H1 (cell line): ENCODE measurements at regions not wholly inside any gene's neighbourhood (a gene's known extent, or its start where the extent isn't known, plus 50 kb on each side); places are given as distances from the start of the nearest gene placed in this dataset.

ENCODE experiments used
- CTCF ChIA-PET: fragments of 300-600 bp; sonication (Branson Sonifier 250); formaldehyde crosslinking; loops from one replicate; lab custom pipeline; 2021; ENCODE audit not compliant: partially characterized antibody; lab: Charles Lee
- POLR2A ChIA-PET: fragments of 300-600 bp; sonication (Branson Sonifier 250); formaldehyde crosslinking; loops from one replicate; lab custom pipeline; 2021; ENCODE audit warnings: inconsistent platforms; ENCODE audit not compliant: partially characterized antibody; lab: Charles Lee
- DNase-seq, 2 experiments: peaks; one replicate each; pipeline versions ENCODE4 v3.0.0 to v3.0.0-alpha.2; 2010 to 2022; ENCODE audit warnings: low spot score in 2 of 2, low read depth in 1 of 2, mixed read lengths in 1 of 2
- FAIRE-seq: peaks from 2 replicates; lab custom pipeline; 2011; peaks lifted over from hg19 to GRCh38; lab: Jason Lieb, UNC
- H2AFZ ChIP-seq: 2 replicates; pipeline ENCODE4 v1.8.1; 2012; ENCODE audit warnings: low read length, inconsistent platforms
- H2AK5ac ChIP-seq: 2 replicates; pipeline ENCODE4 v1.6.1; 2013; ENCODE audit warnings: low read depth, low read length
- H2BK120ac ChIP-seq: replicated peaks from 2 replicates; pipeline ENCODE3; 2013; ENCODE audit warnings: low read depth, low read length, inconsistent platforms
- H2BK12ac ChIP-seq: 2 replicates; pipeline ENCODE4 v1.6.1; 2013; ENCODE audit warnings: low read depth, low read length
- H2BK15ac ChIP-seq: 2 replicates; pipeline ENCODE4 v1.6.1; 2013; ENCODE audit warnings: low read length
- H2BK20ac ChIP-seq: 2 replicates; pipeline ENCODE4 v1.6.1; 2013; ENCODE audit warnings: low read length
- H2BK5ac ChIP-seq: 2 replicates; pipeline ENCODE4 v1.6.1; 2013; ENCODE audit warnings: low read depth, low read length
- H3K14ac ChIP-seq: 2 replicates; pipeline ENCODE4 v1.6.1; 2013; ENCODE audit warnings: inconsistent platforms; ENCODE audit not compliant: insufficient read length
- H3K18ac ChIP-seq: 2 replicates; pipeline ENCODE4 v1.6.1; 2013; ENCODE audit warnings: low read length; ENCODE audit errors: extremely low read depth
- H3K23ac ChIP-seq: 2 replicates; pipeline ENCODE4 v1.6.1; 2013; ENCODE audit warnings: inconsistent platforms; ENCODE audit not compliant: insufficient read length
- H3K23me2 ChIP-seq: 2 replicates; pipeline ENCODE4 v1.6.1; 2013; ENCODE audit warnings: low read depth, low read length
- H3K27ac ChIP-seq: 2 replicates; pipeline ENCODE4 v1.6.1; 2011; ENCODE audit warnings: low read depth, low read length, inconsistent platforms
- H3K27me3 ChIP-seq, 4 experiments: replicated peaks in 1 of 4; 1 replicate in 1 of 4; 2 replicates in 3 of 4; pipeline versions ENCODE4 v1.6.1 to v1.8.1; 2011 to 2013; ENCODE audit warnings: low read length in 3 of 4, mild to moderate bottlenecking in 3 of 4, inconsistent platforms in 2 of 4, mixed read lengths in 2 of 4, moderate library complexity in 1 of 4; ENCODE audit not compliant: control insufficient read depth in 3 of 4, insufficient read depth in 3 of 4; ENCODE audit errors: extremely low read depth in 1 of 4
- H3K36me3 ChIP-seq, 4 experiments: 2 replicates each; pipeline versions ENCODE4 v1.6.1 to v1.8.1; 2011 to 2013; ENCODE audit warnings: mild to moderate bottlenecking in 4 of 4, low read length in 3 of 4, moderate library complexity in 2 of 4, control low read depth in 1 of 4, inconsistent platforms in 1 of 4; ENCODE audit not compliant: insufficient read depth in 4 of 4, control insufficient read depth in 2 of 4
- H3K4ac ChIP-seq: replicated peaks from 2 replicates; pipeline ENCODE3; 2013; ENCODE audit warnings: low read length, low read depth, mixed read lengths, inconsistent platforms; ENCODE audit not compliant: insufficient read length
- H3K4me1 ChIP-seq, 4 experiments: replicated peaks in 1 of 4; 1 replicate in 1 of 4; 2 replicates in 3 of 4; pipeline versions ENCODE4 v1.6.1 to v1.8.1; 2011 to 2013; ENCODE audit warnings: low read length in 3 of 4, inconsistent platforms in 2 of 4, mixed read lengths in 1 of 4; ENCODE audit not compliant: insufficient read depth in 4 of 4, control insufficient read depth in 3 of 4
- H3K4me2 ChIP-seq, 2 experiments: 2 replicates each; pipeline versions ENCODE4 v1.6.1 to v1.8.1; 2011 to 2013; ENCODE audit warnings: low read depth in 2 of 2, low read length in 2 of 2, control low read depth in 1 of 2, inconsistent platforms in 1 of 2, mild to moderate bottlenecking in 1 of 2; ENCODE audit not compliant: insufficient read depth in 1 of 2
- H3K4me3 ChIP-seq, 4 experiments: fragments of 200-600, 300-600 bp in 1 of 4; sonication (generic), shearing (Covaris generic), sonication (Bioruptor Twin) in 1 of 4; 2 replicates each; pipeline versions ENCODE4 v1.5.1 to v1.8.1; 2011 to 2016; ENCODE audit warnings: low read length in 4 of 4, low read depth in 3 of 4, control low read depth in 2 of 4, inconsistent platforms in 2 of 4, mild to moderate bottlenecking in 2 of 4, mixed read lengths in 1 of 4, moderate library complexity in 1 of 4; ENCODE audit not compliant: insufficient read depth in 2 of 4; ENCODE audit errors: extremely low read depth in 1 of 4
- H3K56ac ChIP-seq: replicated peaks from 2 replicates; pipeline ENCODE3; 2013; ENCODE audit warnings: low read depth, mild to moderate bottlenecking, mixed read lengths, low read length, inconsistent platforms; ENCODE audit not compliant: insufficient read length
- H3K79me1 ChIP-seq: 2 replicates; pipeline ENCODE4 v1.6.1; 2013; ENCODE audit warnings: low read depth, low read length, control low read depth
- H3K79me2 ChIP-seq, 2 experiments: 2 replicates each; pipeline versions ENCODE4 v1.6.1 to v1.8.1; 2012 to 2013; ENCODE audit warnings: low read length in 2 of 2, mild to moderate bottlenecking in 2 of 2, inconsistent platforms in 1 of 2; ENCODE audit not compliant: insufficient read depth in 2 of 2, control insufficient read depth in 1 of 2
- H3K9ac ChIP-seq, 4 experiments: replicated peaks in 1 of 4; 1 replicate in 1 of 4; 2 replicates in 3 of 4; pipeline versions ENCODE4 v1.6.1 to v1.8.1; 2011 to 2013; ENCODE audit warnings: low read depth in 3 of 4, low read length in 3 of 4, control low read depth in 2 of 4, mild to moderate bottlenecking in 2 of 4, moderate library complexity in 2 of 4, inconsistent platforms in 1 of 4; ENCODE audit errors: extremely low read depth in 1 of 4
- H3K9me3 ChIP-seq, 2 experiments: 2 replicates each; pipeline versions ENCODE4 v1.6.1 to v1.8.1; 2012 to 2013; ENCODE audit warnings: mild to moderate bottlenecking in 2 of 2, moderate library complexity in 2 of 2, control low read depth in 1 of 2, inconsistent platforms in 1 of 2, low read depth in 1 of 2, low read length in 1 of 2, mixed read lengths in 1 of 2; ENCODE audit not compliant: insufficient read depth in 2 of 2
- H4K20me1 ChIP-seq, 2 experiments: replicated peaks in 1 of 2; 2 replicates each; pipeline versions ENCODE3 to v1.8.1; 2011 to 2013; ENCODE audit warnings: inconsistent platforms in 2 of 2, low read length in 2 of 2, mild to moderate bottlenecking in 1 of 2; ENCODE audit not compliant: insufficient read depth in 2 of 2, control insufficient read depth in 1 of 2
- H4K5ac ChIP-seq: 2 replicates; pipeline ENCODE4 v1.6.1; 2013; ENCODE audit warnings: low read length, low read depth, mixed read lengths, inconsistent platforms; ENCODE audit not compliant: insufficient read length
- H4K8ac ChIP-seq: 2 replicates; pipeline ENCODE4 v1.8.0; 2013; ENCODE audit warnings: mild to moderate bottlenecking, moderate library complexity, low read length, inconsistent platforms; ENCODE audit not compliant: insufficient read depth; ENCODE audit errors: extremely low read depth
- H4K91ac ChIP-seq: replicated peaks from 2 replicates; pipeline ENCODE3; 2013; ENCODE audit warnings: low read length, mixed read lengths, inconsistent platforms; ENCODE audit not compliant: insufficient read length
- CBX8 ChIP-seq: fragments of 300-800, 300-1000 bp; sonication (generic); IDR thresholded peaks from 2 replicates; pipeline ENCODE4 v1.7.1; 2016; ENCODE audit warnings: low read depth, low read length, borderline replicate concordance
- CHD2 ChIP-seq: IDR thresholded peaks from 2 replicates; pipeline ENCODE4 v1.6.1; 2012; ENCODE audit warnings: low read length, improper control_type of control experiment
- CREB1 ChIP-seq: IDR thresholded peaks from 2 replicates; pipeline ENCODE4 v1.6.1; 2012; ENCODE audit warnings: inconsistent platforms
- EGR1 ChIP-seq: IDR thresholded peaks from 2 replicates; pipeline ENCODE4 v1.6.1; 2011; ENCODE audit warnings: low read depth, low read length, borderline replicate concordance
- FOSL1 ChIP-seq: IDR thresholded peaks from 2 replicates; pipeline ENCODE4 v1.6.1; 2011; ENCODE audit warnings: mild to moderate bottlenecking, low read depth, low read length, moderate library complexity; ENCODE audit not compliant: insufficient read depth
- KDM4A ChIP-seq: IDR thresholded peaks from one replicate; pipeline ENCODE4 v1.7.1; 2012; ENCODE audit warnings: low read depth, mild to moderate bottlenecking, moderate library complexity, low read length, inconsistent platforms; ENCODE audit not compliant: severe bottlenecking
- POU5F1 ChIP-seq: IDR thresholded peaks from 2 replicates; pipeline ENCODE4 v1.6.1; 2011; ENCODE audit warnings: low read depth, mild to moderate bottlenecking, low read length, moderate library complexity
- RAD21 ChIP-seq, 2 experiments: IDR thresholded peaks in 1 of 2; conservative IDR thresholded peaks in 1 of 2; 2 replicates each; pipeline ENCODE4 v1.6.1; 2011; ENCODE audit warnings: low read depth in 2 of 2, low read length in 2 of 2, improper control_type of control experiment in 1 of 2, inconsistent platforms in 1 of 2, mild to moderate bottlenecking in 1 of 2, moderate library complexity in 1 of 2
- RBBP5 ChIP-seq: IDR thresholded peaks from 2 replicates; pipeline ENCODE4 v1.7.1; 2012; ENCODE audit warnings: low read depth, mild to moderate bottlenecking, inconsistent platforms, low read length, moderate library complexity, borderline replicate concordance
- SP1 ChIP-seq: IDR thresholded peaks from 2 replicates; pipeline ENCODE4 v1.6.1; 2011; ENCODE audit warnings: low read depth, low read length
- SP2 ChIP-seq: IDR thresholded peaks from 2 replicates; pipeline ENCODE4 v1.6.1; 2012; ENCODE audit warnings: mild to moderate bottlenecking, low read length, inconsistent platforms
- SUZ12 ChIP-seq: fragments of 200-600 bp; sonication (generic); IDR thresholded peaks from 2 replicates; pipeline ENCODE4 v1.6.1; 2012; ENCODE audit warnings: mild to moderate bottlenecking, inconsistent platforms, low read length, moderate library complexity, mixed read lengths
- WGBS, 2 experiments: shearing (Covaris generic) in 1 of 2; methylation state at CpG; one replicate each; pipeline versions ENCODE4 v1.1.6 to v1.1.7; 2013 to 2015; ENCODE audit warnings: low lambda C conversion rate in 2 of 2, mixed read lengths in 2 of 2, inconsistent platforms in 1 of 2, low coverage in 1 of 2, missing lambda C conversion rate in 1 of 2; ENCODE audit not compliant: insufficient replicate concordance in 2 of 2, insufficient coverage in 1 of 2, insufficient read length in 1 of 2; ENCODE audit errors: extremely low coverage in 1 of 2, missing lambda C conversion rate in 1 of 2; 5-methylcytosine and 5-hydroxymethylcytosine counted together
- TF ChIP-seq, protein P1 (sequence below), 3 experiments: IDR thresholded peaks; 1 replicate in 2 of 3; 2 replicates in 1 of 3; pipeline versions ENCODE4 v1.5.1 to v1.6.1; 2011; ENCODE audit warnings: low read length in 3 of 3, mild to moderate bottlenecking in 3 of 3, inconsistent platforms in 2 of 3, low read depth in 1 of 3, moderate library complexity in 1 of 3; ENCODE audit not compliant: insufficient read depth in 1 of 3; ENCODE audit errors: control extremely low read depth in 1 of 3

DNA sequence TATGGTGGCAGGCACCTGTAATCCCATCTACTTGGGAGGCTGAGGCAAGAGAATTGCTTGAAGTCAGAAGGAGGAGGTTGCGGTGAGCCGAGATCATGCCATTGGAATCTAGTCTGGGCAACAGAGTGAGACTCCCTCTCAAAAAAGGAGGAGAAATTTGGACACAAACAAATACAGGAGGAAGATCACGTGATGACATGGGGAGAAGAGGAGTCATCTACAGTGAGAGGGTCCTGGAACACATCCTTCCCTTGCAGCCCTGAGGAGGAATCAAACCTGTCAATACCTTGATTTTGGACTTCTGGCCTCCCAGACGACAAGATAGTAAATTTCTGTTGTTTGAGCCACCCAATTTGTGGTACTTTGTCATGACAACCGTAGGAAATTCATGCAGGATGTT, 671.9 kb upstream of the EEF2KMT start:
- H4K8ac ChIP-seq = no peak overlapping the region
- H3K27me3 ChIP-seq = no peaks in the 10 kb centered on the region
- H2BK5ac ChIP-seq = no peak overlapping the region
- H3K27ac ChIP-seq = no peak overlapping the region
- H2BK15ac ChIP-seq = no peak overlapping the region
- no peaks in the 10 kb centered on the region; a peak in 1 of 8 replicates for H3K36me3 ChIP-seq
- H3K4me1 ChIP-seq = no peaks in the 10 kb centered on the region
- H4K91ac ChIP-seq = no peak overlapping the region
- H3K18ac ChIP-seq = no peak overlapping the region
- DNase-seq (no peak), FAIRE-seq (no peak)
- no peak overlapping the region for H3K9ac ChIP-seq
- POLR2A ChIA-PET = no interaction called here
- 80% methylated on average over 4 of the region's 5 CpGs; no CpG with 5 or more reads in 1 of the 2 experiments for WGBS, 2 experiments
- H4K5ac ChIP-seq = no peak overlapping the region
- H3K79me2 ChIP-seq = no peaks in the 10 kb centered on the region
- no peak overlapping the region for H3K4me2 ChIP-seq
- H2BK12ac ChIP-seq = no peak overlapping the region
- no peak overlapping the region for H3K23ac ChIP-seq
- no peak overlapping the region for H2BK20ac ChIP-seq
- H4K20me1 ChIP-seq = no peaks in the 10 kb centered on the region
- H2AK5ac ChIP-seq = no peak overlapping the region
- H3K9me3 ChIP-seq = no peaks in the 10 kb centered on the region
- no peak overlapping the region for H3K14ac ChIP-seq
- no peak overlapping the region for H2BK120ac ChIP-seq
- no peak overlapping the region for H3K4ac ChIP-seq
- H2AFZ ChIP-seq = no peak overlapping the region
- H3K4me3 ChIP-seq = no peak overlapping the region
- no peak overlapping the region for H3K56ac ChIP-seq
- H3K79me1 ChIP-seq = no peaks in the 10 kb centered on the region
- CTCF ChIA-PET = interaction anchor here (0.7 to 1.6 kb wide), 3 partner anchors 13 to 589 kb away, joined by 3 to 4 read pairs (median 3); no protein-coding TSS in a partner anchor
- no peaks in the 10 kb centered on the region for H3K23me2 ChIP-seq
- TF ChIP-seq CREB1 = no peak
- TF ChIP-seq RAD21 (IDR thresholded peaks at IDR 0.05 in 1 of 2, conservative IDR thresholded peaks at IDR 0.05 in 1 of 2; ENCODE audit: low read depth in 2 of 2, low read length in 2 of 2) = no peak
- no peak for TF ChIP-seq SP1
- TF ChIP-seq RBBP5 = no peak
- no peak for TF ChIP-seq CHD2
- TF ChIP-seq SP2 = no peak
- TF ChIP-seq, protein P1, sequence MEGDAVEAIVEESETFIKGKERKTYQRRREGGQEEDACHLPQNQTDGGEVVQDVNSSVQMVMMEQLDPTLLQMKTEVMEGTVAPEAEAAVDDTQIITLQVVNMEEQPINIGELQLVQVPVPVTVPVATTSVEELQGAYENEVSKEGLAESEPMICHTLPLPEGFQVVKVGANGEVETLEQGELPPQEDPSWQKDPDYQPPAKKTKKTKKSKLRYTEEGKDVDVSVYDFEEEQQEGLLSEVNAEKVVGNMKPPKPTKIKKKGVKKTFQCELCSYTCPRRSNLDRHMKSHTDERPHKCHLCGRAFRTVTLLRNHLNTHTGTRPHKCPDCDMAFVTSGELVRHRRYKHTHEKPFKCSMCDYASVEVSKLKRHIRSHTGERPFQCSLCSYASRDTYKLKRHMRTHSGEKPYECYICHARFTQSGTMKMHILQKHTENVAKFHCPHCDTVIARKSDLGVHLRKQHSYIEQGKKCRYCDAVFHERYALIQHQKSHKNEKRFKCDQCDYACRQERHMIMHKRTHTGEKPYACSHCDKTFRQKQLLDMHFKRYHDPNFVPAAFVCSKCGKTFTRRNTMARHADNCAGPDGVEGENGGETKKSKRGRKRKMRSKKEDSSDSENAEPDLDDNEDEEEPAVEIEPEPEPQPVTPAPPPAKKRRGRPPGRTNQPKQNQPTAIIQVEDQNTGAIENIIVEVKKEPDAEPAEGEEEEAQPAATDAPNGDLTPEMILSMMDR (IDR thresholded peaks at IDR 0.05; ENCODE audit: control extremely low read depth in 1 of 3, insufficient read depth in 1 of 3, low read depth in 1 of 3, low read length in 3 of 3) = no peak
- TF ChIP-seq FOSL1 = no peak
- TF ChIP-seq EGR1 = no peak
- no peak for TF ChIP-seq CBX8
- TF ChIP-seq POU5F1 = no peak
- no peak for TF ChIP-seq SUZ12
- TF ChIP-seq KDM4A = no peak
